ENCODE measurements at regions not wholly inside any gene's neighbourhood (a gene's known extent, or its start where the extent isn't known, plus 50 kb on each side); places are given as distances from the start of the nearest gene placed in this dataset.

DNA sequence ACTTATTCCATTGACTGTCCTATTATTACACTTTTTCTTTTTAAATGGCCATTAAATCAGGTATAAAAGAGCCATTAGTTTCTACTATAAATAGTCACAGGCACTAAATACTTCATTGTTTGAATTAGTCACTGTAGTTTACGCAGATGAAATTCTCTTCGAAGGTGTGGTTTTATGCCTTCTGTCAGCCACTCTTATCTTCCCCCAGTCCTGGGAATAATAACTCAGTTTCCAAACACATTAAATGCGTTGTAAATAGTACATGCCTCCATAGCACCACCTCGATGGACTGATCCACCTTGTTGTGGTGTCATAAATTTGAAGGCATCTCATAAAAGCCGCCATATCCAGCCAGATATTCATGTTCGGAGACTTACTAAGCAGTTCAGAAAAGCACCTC lies 72.1 kb upstream of the PARD3B start:
- no peak for DNase-seq (ENCODE audit: low read depth in 2 of 2)

DNA sequence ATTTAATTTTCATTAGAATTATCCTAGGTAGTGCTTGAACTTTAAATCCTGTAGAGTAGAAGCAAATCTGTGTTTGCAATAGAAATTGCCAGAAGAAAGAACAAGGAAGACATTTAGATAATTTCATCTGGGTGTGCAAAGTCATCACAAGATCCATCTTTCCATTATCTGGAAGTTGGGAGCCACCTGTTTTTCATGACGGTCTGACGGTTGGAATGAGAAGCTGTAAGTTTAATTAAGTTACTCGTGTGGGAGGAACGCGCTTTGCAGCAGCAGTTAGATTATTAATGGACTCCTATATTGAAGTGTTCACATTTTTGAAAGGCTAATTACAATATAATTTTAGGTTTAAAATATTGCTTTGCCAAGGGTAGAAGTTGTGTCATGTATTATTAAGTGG lies 69.9 kb upstream of the PARD3B start:
- no peak for DNase-seq (ENCODE audit: low read depth in 2 of 2)

DNA sequence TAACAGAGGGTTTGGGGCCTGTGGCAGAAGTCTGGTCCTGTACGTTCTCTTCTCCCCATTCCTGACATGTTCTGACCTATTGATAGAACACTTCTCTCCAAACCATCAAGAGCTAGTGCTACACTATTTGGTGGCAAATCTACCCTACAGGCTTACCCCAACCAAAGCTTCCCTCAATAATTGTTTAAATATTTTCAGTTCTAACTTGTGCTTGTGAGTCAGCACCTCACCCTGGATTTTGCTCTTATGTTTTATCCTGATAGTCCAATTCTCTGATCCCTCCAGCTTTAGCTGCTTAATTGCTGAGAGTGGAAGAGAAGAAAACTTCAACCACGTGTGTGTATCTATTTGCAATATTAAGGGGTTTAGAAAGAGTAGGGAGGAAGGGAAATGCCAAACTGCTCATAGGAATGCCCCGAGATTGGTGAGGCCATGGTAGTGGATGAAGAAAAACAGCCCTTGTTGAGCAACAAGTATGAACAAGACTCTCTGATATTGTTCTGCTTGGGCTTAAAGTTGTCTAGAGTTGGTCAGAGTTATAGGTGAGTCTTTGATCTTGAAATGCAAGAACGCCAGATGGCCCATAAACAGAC lies 67.8 kb upstream of the PARD3B start:
- DNase-seq (ENCODE audit: low read depth in 2 of 2) = no peak

DNA sequence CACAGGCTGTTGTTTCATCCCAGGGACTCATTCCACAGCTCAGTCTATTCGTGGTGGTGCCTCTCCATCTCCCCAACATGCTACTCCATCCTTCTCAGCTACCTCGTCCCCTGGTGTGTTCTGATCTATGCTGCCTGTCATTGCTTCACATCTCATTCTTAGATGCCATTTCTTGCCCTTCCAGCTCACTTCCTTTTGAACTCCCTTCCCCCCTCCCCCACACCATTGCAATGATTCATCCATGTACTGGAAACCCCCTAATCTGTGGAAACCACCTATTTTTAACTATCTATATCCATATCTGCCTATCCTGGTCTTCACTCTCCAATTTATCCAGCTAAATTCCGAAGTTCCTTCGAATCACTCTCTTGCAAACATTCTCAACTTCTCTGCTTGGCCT lies 65.7 kb upstream of the PARD3B start:
- no peak for DNase-seq (ENCODE audit: low read depth in 2 of 2)

- DNase-seq (ENCODE audit: low read depth in 2 of 2) = no peak
Observed at GRCh38 chr2:204480676-204481075, 64.6 kb upstream of the PARD3B start.

DNA sequence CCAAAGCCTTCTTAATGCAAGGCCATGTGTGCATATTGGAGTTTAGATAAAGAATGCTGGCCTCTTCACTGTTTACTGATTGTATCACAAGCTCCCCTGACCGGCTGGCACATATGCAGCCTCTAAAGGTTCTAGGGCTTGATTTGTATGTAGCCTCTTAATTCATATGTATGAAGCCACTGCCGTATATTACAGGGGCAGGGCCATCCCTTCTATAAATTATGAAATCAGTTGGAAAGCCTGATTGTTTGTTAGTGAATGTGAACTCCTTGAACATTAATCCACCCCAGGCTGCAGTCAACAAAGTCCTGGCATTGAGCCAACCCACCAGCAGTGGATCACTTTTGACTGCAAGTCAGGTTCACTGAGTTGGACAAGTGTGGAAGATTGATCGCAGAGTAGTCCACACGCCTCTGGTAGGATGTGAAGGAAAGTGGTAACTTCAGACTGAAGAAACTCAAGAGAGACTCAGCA lies 61.6 kb upstream of the PARD3B start:
- DNase-seq (ENCODE audit: low read depth in 2 of 2) = no peak

DNA sequence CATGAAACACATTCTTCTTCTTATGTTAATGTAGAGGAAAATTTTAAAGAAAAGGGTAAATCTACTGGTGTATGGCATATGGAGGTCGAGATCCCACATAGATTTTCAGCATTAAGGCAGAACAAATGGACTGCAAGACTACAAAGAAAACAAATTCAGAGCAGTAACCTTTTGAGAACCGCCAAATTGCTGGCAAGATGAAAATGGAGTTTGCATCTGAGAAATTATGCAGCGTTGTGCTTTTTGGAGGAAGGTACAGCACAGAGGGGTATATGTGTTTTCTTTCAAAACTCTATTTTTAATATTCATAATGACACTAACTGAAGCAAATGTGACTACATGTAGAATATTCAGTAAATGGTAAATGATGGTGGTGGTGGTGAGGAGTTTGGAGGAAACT lies 59.0 kb upstream of the PARD3B start:
- no peak for DNase-seq (ENCODE audit: low read depth in 2 of 2)

DNA sequence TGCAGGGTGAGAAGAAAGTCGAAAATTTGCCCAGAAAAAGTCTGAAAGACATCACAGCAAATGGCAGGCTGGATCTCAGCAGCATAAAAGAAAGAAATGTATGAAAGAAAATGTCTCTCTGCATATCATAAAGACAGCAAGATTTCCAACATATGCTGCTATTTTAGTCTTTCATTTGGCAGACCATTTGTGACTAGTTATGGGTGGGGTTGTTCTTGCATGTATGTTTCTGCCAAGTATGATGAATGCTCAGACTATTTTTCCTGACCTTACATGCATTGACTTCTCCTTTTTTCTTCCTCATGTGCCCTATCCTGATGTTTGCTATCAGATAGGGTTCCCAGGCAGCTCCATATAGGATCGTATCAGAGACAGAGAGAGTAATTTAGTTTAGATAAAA lies 58.5 kb upstream of the PARD3B start:
- no peak for DNase-seq (ENCODE audit: low read depth in 2 of 2)

GRCh38 chr2:204487447-204488229 lies 57.6 kb upstream of the PARD3B start:
- no peak for DNase-seq (ENCODE audit: low read depth in 2 of 2)

DNA sequence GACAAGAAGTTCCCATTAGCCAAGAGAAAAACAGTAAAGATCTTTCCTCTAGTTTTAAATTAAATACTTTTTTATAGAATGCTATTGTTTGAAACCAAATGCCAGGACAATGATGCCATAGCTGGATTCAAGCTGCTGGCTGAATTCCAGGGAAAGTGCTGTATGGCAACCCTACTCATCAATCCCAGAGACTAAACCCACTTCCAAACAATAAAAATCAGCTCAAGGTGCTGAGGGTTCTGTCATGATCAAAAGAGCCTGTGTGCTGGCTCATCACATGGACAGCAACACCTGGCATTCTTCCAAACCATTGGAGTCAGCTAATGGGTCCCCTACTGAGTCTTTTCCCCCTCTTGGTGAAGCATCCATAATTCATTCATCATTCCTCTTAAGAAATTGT lies 53.7 kb upstream of the PARD3B start:
- DNase-seq (ENCODE audit: low read depth in 2 of 2) = no peak

GRCh38 chr2:204492417-204492816 lies 52.9 kb upstream of the PARD3B start:
- DNase-seq (ENCODE audit: low read depth in 2 of 2) = no peak

- no peak for DNase-seq (ENCODE audit: low read depth in 2 of 2)
Observed at GRCh38 chr2:204494681-204495080, 50.6 kb upstream of the PARD3B start.

DNA sequence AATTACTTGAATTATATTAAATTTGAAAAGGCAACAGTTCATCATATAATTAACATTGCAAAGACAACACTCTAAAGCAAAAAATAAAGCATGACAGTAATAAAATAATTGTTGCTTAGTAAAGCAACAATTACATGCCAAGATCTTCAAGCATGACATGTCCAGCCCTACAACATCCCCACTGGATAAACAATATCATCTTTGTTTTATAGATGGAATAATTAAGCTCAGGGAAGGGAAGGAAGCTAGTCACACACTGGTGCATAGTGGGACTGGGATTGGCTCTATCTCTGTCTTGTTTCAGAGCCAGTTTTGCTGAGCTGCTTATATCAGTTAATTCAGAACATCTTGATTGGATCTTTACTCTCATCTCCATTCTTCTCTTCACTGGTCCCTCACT lies 49.9 kb upstream of the PARD3B start:
- no peak for DNase-seq (ENCODE audit: low read depth in 2 of 2)

Data from stimulated activated CD8-positive, alpha-beta memory T cell treated with anti-CD3 and anti-CD28 coated beads, Interleukin-2, amount 100 ng/mL, for 48 hours (primary cell).